Cardiac muscle cell (in vitro differentiated cells and primary cell): ENCODE measurements at regions not wholly inside any gene's neighbourhood (a gene's known extent, or its start where the extent isn't known, plus 50 kb on each side); places are given as distances from the start of the nearest gene placed in this dataset.

Experiments used
- DNase-seq, 2 donors: peaks; one replicate each; pipeline versions ENCODE4 v3.0.0 to v3.0.0-alpha.2; 2010 to 2017; ENCODE audit warnings: low read depth in 1 of 2, low spot score in 1 of 2
- H3K27ac ChIP-seq: fragments of 200-600 bp; sonication (generic); 2 replicates; pipeline ENCODE4 v1.5.1; 2016
- H3K27me3 ChIP-seq: fragments of 200-600 bp; sonication (generic); 2 replicates; pipeline ENCODE4 v1.6.0; 2016; ENCODE audit warnings: control low read depth
- H3K36me3 ChIP-seq: fragments of 200-600 bp; sonication (generic); 2 replicates; pipeline ENCODE4 v1.5.1; 2016; ENCODE audit warnings: control low read depth
- H3K4me1 ChIP-seq: fragments of 200-600 bp; sonication (generic); 2 replicates; pipeline ENCODE4 v1.8.1; 2017; ENCODE audit warnings: low read depth, mild to moderate bottlenecking, mixed run types
- H3K4me3 ChIP-seq: fragments of 200-600 bp; sonication (generic); 2 replicates; pipeline ENCODE4 v1.5.1; 2016; ENCODE audit warnings: mild to moderate bottlenecking
- H3K9me3 ChIP-seq: fragments of 200-600 bp; sonication (generic); 2 replicates; pipeline ENCODE4 v1.5.1; 2017; ENCODE audit warnings: low read depth, mild to moderate bottlenecking, control low read depth
- TF ChIP-seq, protein P1 (sequence below): IDR thresholded peaks from 2 replicates; pipeline ENCODE4 v1.5.1; 2012; ENCODE audit warnings: low read depth, mild to moderate bottlenecking, low read length

GRCh38 chr11:70948855-70949531 lies 303.4 kb downstream of the SHANK2 start:
- Histone ChIP-seq H3K4me1 (no peaks in the 10 kb centered on the region), H3K27ac (no peak overlapping the region), H3K4me3 (no peak overlapping the region), H3K9me3 (no peaks in the 10 kb centered on the region), H3K36me3 (no peaks in the 10 kb centered on the region), H3K27me3 (no peaks in the 10 kb centered on the region)
- TF ChIP-seq, protein P1, sequence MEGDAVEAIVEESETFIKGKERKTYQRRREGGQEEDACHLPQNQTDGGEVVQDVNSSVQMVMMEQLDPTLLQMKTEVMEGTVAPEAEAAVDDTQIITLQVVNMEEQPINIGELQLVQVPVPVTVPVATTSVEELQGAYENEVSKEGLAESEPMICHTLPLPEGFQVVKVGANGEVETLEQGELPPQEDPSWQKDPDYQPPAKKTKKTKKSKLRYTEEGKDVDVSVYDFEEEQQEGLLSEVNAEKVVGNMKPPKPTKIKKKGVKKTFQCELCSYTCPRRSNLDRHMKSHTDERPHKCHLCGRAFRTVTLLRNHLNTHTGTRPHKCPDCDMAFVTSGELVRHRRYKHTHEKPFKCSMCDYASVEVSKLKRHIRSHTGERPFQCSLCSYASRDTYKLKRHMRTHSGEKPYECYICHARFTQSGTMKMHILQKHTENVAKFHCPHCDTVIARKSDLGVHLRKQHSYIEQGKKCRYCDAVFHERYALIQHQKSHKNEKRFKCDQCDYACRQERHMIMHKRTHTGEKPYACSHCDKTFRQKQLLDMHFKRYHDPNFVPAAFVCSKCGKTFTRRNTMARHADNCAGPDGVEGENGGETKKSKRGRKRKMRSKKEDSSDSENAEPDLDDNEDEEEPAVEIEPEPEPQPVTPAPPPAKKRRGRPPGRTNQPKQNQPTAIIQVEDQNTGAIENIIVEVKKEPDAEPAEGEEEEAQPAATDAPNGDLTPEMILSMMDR: no peak
- DNase-seq: no peak

- TF ChIP-seq, protein P1: no peak
- Histone ChIP-seq H3K4me1 (no peaks in the 10 kb centered on the region), H3K27me3 (no peaks in the 10 kb centered on the region), H3K27ac (no peak overlapping the region), H3K9me3 (no peaks in the 10 kb centered on the region), H3K4me3 (no peak overlapping the region), H3K36me3 (no peaks in the 10 kb centered on the region)
- DNase-seq: no peak
Observed at GRCh38 chr11:70951139-70951804, 301.1 kb downstream of the SHANK2 start.

GRCh38 chr11:70952191-70952590 lies 300.2 kb downstream of the SHANK2 start:
- Histone ChIP-seq H3K4me3 (no peak overlapping the region), H3K9me3 (no peaks in the 10 kb centered on the region), H3K27me3 (no peaks in the 10 kb centered on the region), H3K27ac (no peak overlapping the region), H3K36me3 (no peaks in the 10 kb centered on the region), H3K4me1 (no peaks in the 10 kb centered on the region)
- DNase-seq: no peak
- TF ChIP-seq, protein P1: no peak

GRCh38 chr11:70953720-70954119 lies 298.7 kb downstream of the SHANK2 start:
- Histone ChIP-seq H3K9me3 (no peaks in the 10 kb centered on the region), H3K36me3 (no peaks in the 10 kb centered on the region), H3K27ac (no peak overlapping the region), H3K27me3 (no peaks in the 10 kb centered on the region), H3K4me1 (no peaks in the 10 kb centered on the region), H3K4me3 (no peak overlapping the region)
- TF ChIP-seq, protein P1: no peak
- no peak for DNase-seq

GRCh38 chr11:70954471-70954870 lies 297.9 kb downstream of the SHANK2 start:
- Histone ChIP-seq H3K27me3 (no peaks in the 10 kb centered on the region), H3K4me1 (no peaks in the 10 kb centered on the region), H3K36me3 (no peaks in the 10 kb centered on the region), H3K27ac (no peak overlapping the region), H3K4me3 (no peak overlapping the region), H3K9me3 (no peaks in the 10 kb centered on the region)
- no peak for DNase-seq
- TF ChIP-seq, protein P1: no peak
